GM18867 (cell line): ENCODE measurements at regions not wholly inside any gene's neighbourhood (a gene's known extent, or its start where the extent isn't known, plus 50 kb on each side); places are given as distances from the start of the nearest gene placed in this dataset.
A peak's percentile ranks its signal among the peaks of the same experiment; 100 is the strongest.

Source experiments
- ATAC-seq: cut with Tn5 transposase; IDR thresholded peaks from one replicate; pipeline ENCODE4 v1.9.1; 2021; ENCODE audit warnings: mild to moderate bottlenecking, moderate library complexity; ENCODE audit not compliant: unreplicated experiment

GRCh38 chr1:37237948-37238347, 203.6 kb upstream of the GRIK3 start:
- ATAC-seq: peak; percentile 42

GRCh38 chr1:37238364-37239224, 204.3 kb upstream of the GRIK3 start:
- no peak for ATAC-seq

- ATAC-seq: no peak
Measured at GRCh38 chr1:37239225-37239740, 205.0 kb upstream of the GRIK3 start.

- ATAC-seq: no peak
Measured at GRCh38 chr1:37240897-37241296, 206.6 kb upstream of the GRIK3 start.

- ATAC-seq: no peak
Measured at GRCh38 chr1:37242501-37242900, 208.2 kb upstream of the GRIK3 start.

- no peak for ATAC-seq
Measured at GRCh38 chr1:37243368-37244082, 209.2 kb upstream of the GRIK3 start.

- ATAC-seq: no peak
Measured at GRCh38 chr1:37244083-37244480, 209.8 kb upstream of the GRIK3 start.

- ATAC-seq: no peak
Measured at GRCh38 chr1:37244815-37245214, 210.5 kb upstream of the GRIK3 start.

GRCh38 chr1:37246631-37247030, 212.3 kb upstream of the GRIK3 start:
- no peak for ATAC-seq

- ATAC-seq: no peak
Measured at GRCh38 chr1:37250371-37250770, 216.1 kb upstream of the GRIK3 start.

- ATAC-seq: no peak
Measured at GRCh38 chr1:37255136-37255795, 219.1 kb upstream of the ZC3H12A start.

GRCh38 chr1:37255868-37256267, 218.5 kb upstream of the ZC3H12A start:
- ATAC-seq: no peak

- ATAC-seq: no peak
Measured at GRCh38 chr1:37257646-37258045, 216.7 kb upstream of the ZC3H12A start.

- no peak for ATAC-seq
Measured at GRCh38 chr1:37258068-37258467, 216.3 kb upstream of the ZC3H12A start.

- ATAC-seq: no peak
Measured at GRCh38 chr1:37259019-37259418, 215.4 kb upstream of the ZC3H12A start.

GRCh38 chr1:37261129-37261528, 213.3 kb upstream of the ZC3H12A start:
- no peak for ATAC-seq

GRCh38 chr1:37262439-37263170, 211.8 kb upstream of the ZC3H12A start:
- ATAC-seq: no peak

GRCh38 chr1:37265156-37265555, 209.2 kb upstream of the ZC3H12A start:
- no peak for ATAC-seq

- ATAC-seq: no peak
Measured at GRCh38 chr1:37265786-37266667, 208.4 kb upstream of the ZC3H12A start.
